ENCODE measurements at regions not wholly inside any gene's neighbourhood (a gene's known extent, or its start where the extent isn't known, plus 50 kb on each side); places are given as distances from the start of the nearest gene placed in this dataset.

GRCh38 chr21:22444990-22445389, 1446.8 kb downstream of the NCAM2 start:
- Histone ChIP-seq H3K4me1 (ENCODE audit: control insufficient read depth, insufficient read depth, low read length) (no peaks in the 10 kb centered on the region), H3K27ac (ENCODE audit: low read length) (no peak overlapping the region), H3K4me3 (ENCODE audit: low read length) (no peak overlapping the region), H3K27me3 (ENCODE audit: control insufficient read depth, insufficient read depth, low read length) (no peaks in the 10 kb centered on the region), H3K36me3 (ENCODE audit: control insufficient read depth, insufficient read depth, low read length) (no peaks in the 10 kb centered on the region), H3K9me3 (ENCODE audit: control insufficient read depth, insufficient read depth, low read length) (no peaks in the 10 kb centered on the region)
- no peaks in the 10 kb centered on the region for H3K4me1 Mint-ChIP-seq
- ATAC-seq (no peak), DNase-seq (no peak)
- intact Hi-C loops (cut with micrococcal nuclease), result no loop called here
- no peaks in the 10 kb centered on the region for H3K27me3 Mint-ChIP-seq (ENCODE audit: low read depth in 2 of 2)
- H3K9me3 Mint-ChIP-seq, result peaks cover 9 to 15% of the 10 kb centered on the region in 2 donors
- no CpG with 5 or more reads among the region's 5 CpGs for WGBS (ENCODE audit: insufficient coverage)
- H3K4me3 Mint-ChIP-seq, result no peak overlapping the region
- no peak overlapping the region for H3K27ac Mint-ChIP-seq
- TF ChIP-seq, protein P1, sequence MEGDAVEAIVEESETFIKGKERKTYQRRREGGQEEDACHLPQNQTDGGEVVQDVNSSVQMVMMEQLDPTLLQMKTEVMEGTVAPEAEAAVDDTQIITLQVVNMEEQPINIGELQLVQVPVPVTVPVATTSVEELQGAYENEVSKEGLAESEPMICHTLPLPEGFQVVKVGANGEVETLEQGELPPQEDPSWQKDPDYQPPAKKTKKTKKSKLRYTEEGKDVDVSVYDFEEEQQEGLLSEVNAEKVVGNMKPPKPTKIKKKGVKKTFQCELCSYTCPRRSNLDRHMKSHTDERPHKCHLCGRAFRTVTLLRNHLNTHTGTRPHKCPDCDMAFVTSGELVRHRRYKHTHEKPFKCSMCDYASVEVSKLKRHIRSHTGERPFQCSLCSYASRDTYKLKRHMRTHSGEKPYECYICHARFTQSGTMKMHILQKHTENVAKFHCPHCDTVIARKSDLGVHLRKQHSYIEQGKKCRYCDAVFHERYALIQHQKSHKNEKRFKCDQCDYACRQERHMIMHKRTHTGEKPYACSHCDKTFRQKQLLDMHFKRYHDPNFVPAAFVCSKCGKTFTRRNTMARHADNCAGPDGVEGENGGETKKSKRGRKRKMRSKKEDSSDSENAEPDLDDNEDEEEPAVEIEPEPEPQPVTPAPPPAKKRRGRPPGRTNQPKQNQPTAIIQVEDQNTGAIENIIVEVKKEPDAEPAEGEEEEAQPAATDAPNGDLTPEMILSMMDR (IDR thresholded peaks at IDR 0.05), result no peak
- no peaks in the 10 kb centered on the region for H3K36me3 Mint-ChIP-seq

DNA sequence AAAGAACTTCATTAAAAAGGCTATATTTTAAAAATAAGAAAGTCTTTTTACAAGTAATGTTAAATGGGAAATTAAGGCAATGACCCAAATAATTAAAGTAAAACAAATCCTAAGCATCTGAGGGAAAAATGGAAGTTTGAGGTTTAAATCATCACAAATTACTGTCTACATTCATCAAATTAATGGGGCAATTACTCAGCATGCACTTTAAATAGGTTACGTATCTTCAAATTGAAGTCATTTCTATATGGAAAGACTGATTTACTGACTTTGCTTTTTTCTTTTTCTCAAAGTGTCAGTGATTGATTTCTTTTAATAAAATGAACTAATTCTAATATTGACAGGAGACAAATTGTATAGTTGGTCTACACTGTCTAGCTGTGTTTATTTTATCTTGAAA, 1452.3 kb downstream of the NCAM2 start:
- H3K4me1 Mint-ChIP-seq, result no peaks in the 10 kb centered on the region
- no peak for ATAC-seq
- no peak overlapping the region for H3K4me3 ChIP-seq (ENCODE audit: low read length)
- H3K9me3 Mint-ChIP-seq, result peaks cover 15 to 18% of the 10 kb centered on the region in 2 donors
- TF ChIP-seq, protein P1 (IDR thresholded peaks at IDR 0.05), result no peak
- H3K27me3 ChIP-seq (ENCODE audit: control insufficient read depth, insufficient read depth, low read length), result no peaks in the 10 kb centered on the region
- DNase-seq, result no peak
- intact Hi-C loops (cut with micrococcal nuclease), result no loop called here
- no CpG with 5 or more reads among the region's 1 CpG for WGBS (ENCODE audit: insufficient coverage)
- H3K9me3 ChIP-seq (ENCODE audit: control insufficient read depth, insufficient read depth, low read length), result no peaks in the 10 kb centered on the region
- no peak overlapping the region for H3K4me3 Mint-ChIP-seq
- H3K27ac Mint-ChIP-seq, result no peak overlapping the region
- H3K36me3 ChIP-seq (ENCODE audit: control insufficient read depth, insufficient read depth, low read length), result no peaks in the 10 kb centered on the region
- no peaks in the 10 kb centered on the region for H3K27me3 Mint-ChIP-seq (ENCODE audit: low read depth in 2 of 2)
- H3K27ac ChIP-seq (ENCODE audit: low read length), result no peak overlapping the region
- no peaks in the 10 kb centered on the region for H3K4me1 ChIP-seq (ENCODE audit: control insufficient read depth, insufficient read depth, low read length)
- H3K36me3 Mint-ChIP-seq, result no peaks in the 10 kb centered on the region

GRCh38 chr21:22456241-22456640, 1458.0 kb downstream of the NCAM2 start:
- TF ChIP-seq, protein P1 (IDR thresholded peaks at IDR 0.05), result no peak
- Mint-ChIP-seq H3K27me3 (ENCODE audit: low read depth in 2 of 2) (no peaks in the 10 kb centered on the region), H3K36me3 (no peaks in the 10 kb centered on the region), H3K27ac (no peak overlapping the region), H3K9me3 (peaks cover 15 to 26% of the 10 kb centered on the region in 2 donors), H3K4me3 (no peak overlapping the region), H3K4me1 (no peaks in the 10 kb centered on the region)
- Histone ChIP-seq H3K36me3 (ENCODE audit: control insufficient read depth, insufficient read depth, low read length) (no peaks in the 10 kb centered on the region), H3K4me1 (ENCODE audit: control insufficient read depth, insufficient read depth, low read length) (no peaks in the 10 kb centered on the region), H3K4me3 (ENCODE audit: low read length) (no peak overlapping the region), H3K27ac (ENCODE audit: low read length) (no peak overlapping the region), H3K9me3 (ENCODE audit: control insufficient read depth, insufficient read depth, low read length) (no peaks in the 10 kb centered on the region), H3K27me3 (ENCODE audit: control insufficient read depth, insufficient read depth, low read length) (no peaks in the 10 kb centered on the region)
- intact Hi-C loops (cut with micrococcal nuclease), result no loop called here
- WGBS (ENCODE audit: insufficient coverage), result 53% methylated on average over 1 of the region's 2 CpGs
- DNase-seq, result no peak
- no peak for ATAC-seq

DNA sequence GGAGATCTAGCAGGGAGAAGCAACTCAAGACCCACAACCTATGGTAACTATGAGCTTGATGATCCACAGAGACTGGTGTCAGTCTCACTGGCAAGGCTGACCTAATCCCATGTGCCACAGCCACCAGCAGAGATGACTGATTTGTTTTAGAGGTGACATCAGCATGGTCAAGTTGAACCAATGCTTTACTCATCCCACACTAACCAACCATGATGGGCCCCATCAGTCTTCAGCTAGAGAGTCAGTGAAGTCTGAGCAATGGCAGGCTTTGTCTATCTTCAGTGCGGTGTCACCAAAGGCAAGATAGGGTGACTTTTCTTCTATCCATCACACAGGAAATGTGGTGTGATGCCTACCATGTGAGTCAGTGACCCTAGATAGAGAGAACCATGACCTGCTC, 1470.7 kb downstream of the NCAM2 start:
- Mint-ChIP-seq H3K4me3 (no peak overlapping the region), H3K36me3 (peaks cover 6% of the 10 kb centered on the region), H3K9me3 (peaks cover 7 to 10% of the 10 kb centered on the region in 2 donors), H3K4me1 (no peaks in the 10 kb centered on the region), H3K27ac (no peak overlapping the region), H3K27me3 (ENCODE audit: low read depth in 2 of 2) (no peaks in the 10 kb centered on the region)
- H3K4me3 ChIP-seq (ENCODE audit: low read length), result no peak overlapping the region
- no peaks in the 10 kb centered on the region for H3K4me1 ChIP-seq (ENCODE audit: control insufficient read depth, insufficient read depth, low read length)
- WGBS (ENCODE audit: insufficient coverage), result 90% methylated on average over 1 of the region's 1 CpG
- no peaks in the 10 kb centered on the region for H3K36me3 ChIP-seq (ENCODE audit: control insufficient read depth, insufficient read depth, low read length)
- no peak for ATAC-seq
- no peak overlapping the region for H3K27ac ChIP-seq (ENCODE audit: low read length)
- no peaks in the 10 kb centered on the region for H3K9me3 ChIP-seq (ENCODE audit: control insufficient read depth, insufficient read depth, low read length)
- TF ChIP-seq, protein P1 (IDR thresholded peaks at IDR 0.05), result no peak
- intact Hi-C loops (cut with micrococcal nuclease), result no loop called here
- DNase-seq, result no peak
- H3K27me3 ChIP-seq (ENCODE audit: control insufficient read depth, insufficient read depth, low read length), result no peaks in the 10 kb centered on the region

Measured in natural killer cell (primary cell).